Esophagus squamous epithelium (tissue), 4 donors: ENCODE measurements at regions not wholly inside any gene's neighbourhood (a gene's known extent, or its start where the extent isn't known, plus 50 kb on each side); places are given as distances from the start of the nearest gene placed in this dataset.

ENCODE experiments used
- POLR2A ChIP-seq, 4 donors: fragments of 450-650 bp; IDR thresholded peaks; one replicate each; pipeline ENCODE4 v1.6.1; 2017; ENCODE audit warnings: antibody characterized with exemption in 4 of 4, mild to moderate bottlenecking in 4 of 4, moderate library complexity in 3 of 4
- TF ChIP-seq, protein P1 (sequence below), 6 experiments: fragments of 450-650 bp in 4 of 6; fragments of 200-600 bp in 2 of 6; sonication (generic) in 2 of 6; IDR thresholded peaks; one replicate each; pipeline ENCODE4 v1.5.1; 2016 to 2019; ENCODE audit warnings: antibody characterized with exemption in 6 of 6, mild to moderate bottlenecking in 4 of 6, moderate library complexity in 4 of 6

DNA sequence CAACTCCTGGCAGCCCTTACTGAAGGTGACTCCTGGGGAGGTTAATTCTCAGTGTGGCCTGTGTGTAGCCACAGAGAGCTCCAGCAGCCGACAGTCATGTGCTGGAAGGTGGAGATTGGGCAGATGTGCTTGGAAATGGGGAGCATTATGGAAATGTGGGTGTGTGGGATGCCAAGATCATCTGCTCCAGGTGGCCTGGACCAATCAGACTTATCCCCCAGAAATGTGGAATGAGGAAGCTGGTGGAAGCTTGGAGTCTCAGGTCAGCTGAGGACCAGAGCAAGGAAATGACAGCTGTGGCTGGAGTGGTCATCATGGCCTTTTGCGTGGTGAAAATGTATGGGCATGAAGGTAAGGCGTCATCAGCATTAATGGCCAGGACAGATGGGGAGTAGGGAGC lies 234.0 kb downstream of the MIAT start:
- TF ChIP-seq, protein P1, sequence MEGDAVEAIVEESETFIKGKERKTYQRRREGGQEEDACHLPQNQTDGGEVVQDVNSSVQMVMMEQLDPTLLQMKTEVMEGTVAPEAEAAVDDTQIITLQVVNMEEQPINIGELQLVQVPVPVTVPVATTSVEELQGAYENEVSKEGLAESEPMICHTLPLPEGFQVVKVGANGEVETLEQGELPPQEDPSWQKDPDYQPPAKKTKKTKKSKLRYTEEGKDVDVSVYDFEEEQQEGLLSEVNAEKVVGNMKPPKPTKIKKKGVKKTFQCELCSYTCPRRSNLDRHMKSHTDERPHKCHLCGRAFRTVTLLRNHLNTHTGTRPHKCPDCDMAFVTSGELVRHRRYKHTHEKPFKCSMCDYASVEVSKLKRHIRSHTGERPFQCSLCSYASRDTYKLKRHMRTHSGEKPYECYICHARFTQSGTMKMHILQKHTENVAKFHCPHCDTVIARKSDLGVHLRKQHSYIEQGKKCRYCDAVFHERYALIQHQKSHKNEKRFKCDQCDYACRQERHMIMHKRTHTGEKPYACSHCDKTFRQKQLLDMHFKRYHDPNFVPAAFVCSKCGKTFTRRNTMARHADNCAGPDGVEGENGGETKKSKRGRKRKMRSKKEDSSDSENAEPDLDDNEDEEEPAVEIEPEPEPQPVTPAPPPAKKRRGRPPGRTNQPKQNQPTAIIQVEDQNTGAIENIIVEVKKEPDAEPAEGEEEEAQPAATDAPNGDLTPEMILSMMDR (IDR thresholded peaks at IDR 0.05): no peak
- TF ChIP-seq POLR2A (IDR thresholded peaks at IDR 0.05): no peak
